ENCODE measurements at regions not wholly inside any gene's neighbourhood (a gene's known extent, or its start where the extent isn't known, plus 50 kb on each side); places are given as distances from the start of the nearest gene placed in this dataset.
A peak's percentile ranks its signal among the peaks of the same experiment; 100 is the strongest.
"Not testable (repeated sequence)": the region's sequence is repeated elsewhere in the genome, so short reads cannot be mapped to it uniquely, and the experiment has no call there.

- Histone ChIP-seq H3K4me3 (no peak overlapping the region), H3K27me3 (no peaks in the 10 kb centered on the region), H3K4me1 (no peaks in the 10 kb centered on the region), H3K36me3 (no peaks in the 10 kb centered on the region), H3K27ac (no peak overlapping the region), H3K9me3 (no peaks in the 10 kb centered on the region)
- in situ Hi-C loops (cut with MboI; ENCODE audit: low pct_ligation_motif_present in 1 of 4, low pct_unique_long_range_greater_than_20kb in 1 of 4, low sequenced_read_pairs in 3 of 4) = no loop called here
- intact Hi-C loops (cut with DNase I; ENCODE audit: low total_unique reads) = no loop called here
- WGBS, 2 donors (ENCODE audit: low coverage in 1 of 2) = 85 to 91% methylated on average over 6 to 8 of the region's 8 CpGs
- no peak for DNase-seq
- TF ChIP-seq EP300 (IDR thresholded peaks at IDR 0.05; ENCODE audit: low read depth) (no peak), POLR2A (IDR thresholded peaks at IDR 0.05) (no peak), POLR2AphosphoS5 (IDR thresholded peaks at IDR 0.05) (no peak), CTCF (IDR thresholded peaks at IDR 0.05) (no peak)
Measured at GRCh38 chr13:30529085-30529834, 63.5 kb upstream of the HMGB1 start.

- intact Hi-C loops (cut with DNase I; ENCODE audit: low total_unique reads) (no loop called here), in situ Hi-C loops (cut with MboI; ENCODE audit: low pct_ligation_motif_present in 1 of 4, low pct_unique_long_range_greater_than_20kb in 1 of 4, low sequenced_read_pairs in 3 of 4) (no loop called here)
- no peak for DNase-seq
- Histone ChIP-seq H3K9me3 (no peaks in the 10 kb centered on the region), H3K36me3 (no peaks in the 10 kb centered on the region), H3K27me3 (no peaks in the 10 kb centered on the region), H3K27ac (no peak overlapping the region), H3K4me1 (no peaks in the 10 kb centered on the region), H3K4me3 (no peak overlapping the region)
- TF ChIP-seq EP300 (IDR thresholded peaks at IDR 0.05; ENCODE audit: low read depth) (no peak), CTCF (IDR thresholded peaks at IDR 0.05) (no peak), POLR2A (IDR thresholded peaks at IDR 0.05) (no peak), POLR2AphosphoS5 (IDR thresholded peaks at IDR 0.05) (no peak)
- 75 to 88% methylated on average over 2 of the region's 2 CpGs for WGBS, 2 donors (ENCODE audit: low coverage in 1 of 2)
Measured at GRCh38 chr13:30535046-30535445, 69.3 kb upstream of the HMGB1 start.

GRCh38 chr13:30545320-30545719 is 72.4 kb upstream of the USPL1 start:
- no peak for DNase-seq
- H3K9me3 ChIP-seq = no peaks in the 10 kb centered on the region
- no peak overlapping the region for H3K27ac ChIP-seq
- no peaks in the 10 kb centered on the region for H3K27me3 ChIP-seq
- H3K4me3 ChIP-seq = no peak overlapping the region
- TF ChIP-seq POLR2A (IDR thresholded peaks at IDR 0.05) (no peak), EP300 (IDR thresholded peaks at IDR 0.05; ENCODE audit: low read depth) (no peak), POLR2AphosphoS5 (IDR thresholded peaks at IDR 0.05) (no peak), CTCF (IDR thresholded peaks at IDR 0.05) (no peak)
- intact Hi-C loops (cut with DNase I; ENCODE audit: low total_unique reads) (no loop called here), in situ Hi-C loops (cut with MboI; ENCODE audit: low pct_ligation_motif_present in 1 of 4, low pct_unique_long_range_greater_than_20kb in 1 of 4, low sequenced_read_pairs in 3 of 4) (no loop called here)
- no peaks in the 10 kb centered on the region for H3K36me3 ChIP-seq
- 100% methylated on average over 1 to 2 of the region's 2 CpGs for WGBS, 2 donors (ENCODE audit: low coverage in 1 of 2)
- no peaks in the 10 kb centered on the region for H3K4me1 ChIP-seq

- H3K4me1 ChIP-seq; H3K27me3 ChIP-seq; DNase-seq; H3K36me3 ChIP-seq; in situ Hi-C loops (cut with MboI; ENCODE audit: low pct_ligation_motif_present in 1 of 4, low pct_unique_long_range_greater_than_20kb in 1 of 4, low sequenced_read_pairs in 3 of 4); H3K4me3 ChIP-seq; intact Hi-C loops (cut with DNase I; ENCODE audit: low total_unique reads); H3K9me3 ChIP-seq; H3K27ac ChIP-seq: not testable (repeated sequence)
- WGBS, 2 donors (ENCODE audit: low coverage in 1 of 2) = 51 to 53% methylated on average over 5 of the region's 5 CpGs
Measured at GRCh38 chr13:30548046-30548445, 69.7 kb upstream of the USPL1 start.

GRCh38 chr13:30551189-30551588 is 66.5 kb upstream of the USPL1 start:
- intact Hi-C loops (cut with DNase I; ENCODE audit: low total_unique reads) (no loop called here), in situ Hi-C loops (cut with MboI; ENCODE audit: low pct_ligation_motif_present in 1 of 4, low pct_unique_long_range_greater_than_20kb in 1 of 4, low sequenced_read_pairs in 3 of 4) (loop anchor here in 2 of 4 donors (25.0 kb wide), 1 partner anchor 414 kb away; no protein-coding TSS in a partner anchor)
- TF ChIP-seq CTCF (IDR thresholded peaks at IDR 0.05) (peak in 4 of 5 experiments; percentile 21 to 65 (median 34)), POLR2A (IDR thresholded peaks at IDR 0.05) (no peak)
- WGBS, 2 donors (ENCODE audit: low coverage in 1 of 2) = 60 to 68% methylated on average over 2 of the region's 2 CpGs
- Histone ChIP-seq H3K36me3 (no peaks in the 10 kb centered on the region), H3K9me3 (no peaks in the 10 kb centered on the region), H3K4me1 (no peaks in the 10 kb centered on the region), H3K27ac (no peak overlapping the region), H3K27me3 (no peaks in the 10 kb centered on the region), H3K4me3 (no peak overlapping the region)
- DNase-seq = no peak
